GM21423 (cell line): ENCODE measurements at regions not wholly inside any gene's neighbourhood (a gene's known extent, or its start where the extent isn't known, plus 50 kb on each side); places are given as distances from the start of the nearest gene placed in this dataset.

ENCODE experiments used
- ATAC-seq: cut with Tn5 transposase; IDR thresholded peaks from one replicate; pipeline ENCODE4 v1.9.1; 2021; ENCODE audit warnings: mild to moderate bottlenecking, moderate library complexity; ENCODE audit not compliant: unreplicated experiment

DNA sequence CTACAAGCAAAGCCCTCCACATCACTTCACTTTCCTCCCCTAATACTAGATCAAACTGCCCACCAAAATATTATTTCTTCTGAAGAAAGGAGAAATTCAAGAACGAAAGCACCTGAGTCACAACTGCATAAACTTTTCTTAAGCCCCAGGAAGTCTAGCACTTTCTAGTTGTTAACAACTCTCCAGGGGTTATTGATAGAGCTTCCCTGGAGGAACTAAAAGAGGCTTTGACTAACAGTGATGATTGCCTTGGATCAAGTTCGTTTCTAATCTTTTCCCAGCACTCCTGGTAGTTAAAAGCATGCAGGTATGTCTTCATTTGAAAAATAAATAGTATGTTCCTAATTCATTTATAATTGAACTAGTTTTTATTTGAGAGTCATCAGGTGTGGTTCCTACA lies 917.0 kb downstream of the TUSC7 start:
- no peak for ATAC-seq

DNA sequence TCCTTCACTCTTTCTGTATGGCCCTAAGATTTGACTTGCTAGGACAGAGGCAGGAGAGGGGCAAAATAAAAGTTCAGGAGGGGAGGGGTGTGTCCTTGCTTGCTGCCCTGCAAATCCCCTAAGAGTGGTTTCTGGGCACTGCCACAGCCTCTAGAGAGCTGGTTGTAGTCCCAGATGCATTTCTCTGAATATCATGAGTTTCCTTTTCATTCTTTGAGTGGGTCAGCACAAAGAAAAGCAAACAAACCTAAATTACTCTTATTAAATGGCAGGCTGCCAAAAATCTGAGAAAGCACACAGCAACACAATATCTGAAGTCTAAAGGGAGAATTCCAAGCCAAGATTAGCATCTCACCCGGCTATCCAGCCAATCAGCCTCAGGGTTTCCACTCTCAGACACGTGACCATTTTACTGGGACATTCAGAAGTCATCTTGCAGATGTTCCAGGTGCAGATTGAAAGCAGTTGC lies 919.3 kb downstream of the TUSC7 start:
- ATAC-seq: no peak

DNA sequence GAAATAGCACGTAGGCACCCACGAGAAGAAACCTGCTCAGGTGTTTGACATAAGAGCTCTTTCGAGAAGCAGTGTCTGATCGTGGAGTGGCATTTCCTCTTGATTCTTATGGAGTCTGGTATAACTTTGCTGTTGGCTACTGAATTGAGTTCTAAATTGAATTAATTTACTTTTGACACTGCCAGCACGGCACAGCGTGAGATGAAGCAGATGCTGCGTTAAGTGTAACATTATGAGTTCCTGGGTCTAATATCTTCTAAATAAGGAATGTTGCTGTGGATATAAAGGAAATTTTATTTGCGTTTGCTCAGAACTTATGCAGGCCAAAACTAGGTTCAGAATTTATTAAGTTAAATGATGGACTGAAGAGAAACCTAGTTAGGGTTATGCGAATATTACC lies 919.9 kb downstream of the TUSC7 start:
- no peak for ATAC-seq

DNA sequence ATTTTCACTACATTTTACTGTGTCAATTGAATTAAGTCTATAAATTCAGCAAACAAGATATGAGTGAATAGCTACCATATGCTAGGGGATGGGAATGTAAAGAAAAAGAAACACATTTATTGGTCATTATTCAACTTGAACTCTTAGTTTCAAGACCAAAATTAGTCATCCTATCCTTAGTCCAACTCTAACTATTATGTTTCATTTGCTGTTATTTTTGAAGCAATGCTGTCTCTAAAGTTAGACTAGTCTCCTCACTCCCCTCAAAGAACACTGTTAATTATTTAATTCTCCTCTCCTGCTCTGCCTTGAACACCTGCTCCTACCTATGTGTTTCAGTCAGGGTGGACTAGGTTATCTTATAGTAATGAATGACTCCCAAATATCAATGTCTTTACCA lies 920.9 kb downstream of the TUSC7 start:
- ATAC-seq: peak; percentile 77

- ATAC-seq: peak; percentile 13
Measured at GRCh38 chr3:117630885-117631284, 921.3 kb downstream of the TUSC7 start.

DNA sequence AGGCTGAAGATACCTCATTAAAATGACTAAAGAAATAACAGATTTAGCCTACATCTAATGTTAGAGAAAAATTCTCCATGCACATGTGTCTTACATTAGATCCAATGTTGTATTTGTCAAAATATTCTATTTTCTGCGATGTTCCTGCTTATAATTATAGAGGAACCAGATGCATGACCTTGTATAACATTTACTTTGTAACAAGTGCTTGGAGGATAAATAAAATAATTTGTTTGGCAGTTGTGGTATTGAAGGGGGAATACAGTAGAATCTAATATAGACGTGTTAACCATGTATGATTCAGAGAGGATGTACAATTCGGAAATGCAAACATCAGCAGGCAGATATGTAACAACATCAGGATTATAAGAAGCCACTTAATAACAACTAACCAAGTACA lies 922.2 kb downstream of the TUSC7 start:
- no peak for ATAC-seq

DNA sequence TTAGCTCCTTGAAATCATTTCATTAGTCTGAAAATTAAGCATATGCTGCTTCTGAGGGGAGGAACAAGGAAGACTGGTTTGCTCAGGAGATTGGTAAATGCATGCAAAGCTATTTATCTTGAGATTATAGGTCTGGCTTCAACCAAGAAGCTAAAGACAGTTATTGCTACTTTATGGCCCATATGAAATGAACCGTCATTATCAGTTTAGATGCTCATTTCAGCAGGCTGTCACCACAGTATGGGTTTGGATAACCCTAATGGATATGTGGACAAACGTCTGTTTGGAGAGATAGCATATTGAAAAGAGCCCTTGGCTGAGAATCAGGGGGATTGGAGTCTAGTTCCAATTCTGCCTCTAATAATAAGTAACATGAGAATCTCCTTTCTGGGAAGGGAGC lies 922.6 kb downstream of the TUSC7 start:
- no peak for ATAC-seq

DNA sequence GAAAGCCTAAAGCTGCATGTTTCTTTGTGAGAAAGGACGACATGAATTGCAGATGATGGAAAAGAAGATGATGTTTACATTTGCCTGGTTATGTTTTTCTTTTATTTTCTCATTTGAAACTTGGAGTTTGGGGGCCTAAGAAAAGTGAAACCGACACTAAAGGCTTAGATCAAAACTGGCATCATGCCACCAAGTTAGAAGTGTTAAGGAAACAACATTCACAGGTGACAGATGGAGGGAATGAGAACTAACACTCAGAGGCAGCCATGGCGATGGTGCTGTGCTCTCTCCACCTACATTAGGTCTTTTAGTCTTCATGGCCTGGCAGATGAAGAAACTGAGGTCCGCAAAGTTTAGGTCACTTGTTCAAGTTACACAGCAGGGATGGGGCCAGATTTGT lies 923.6 kb downstream of the TUSC7 start:
- ATAC-seq: no peak

- no peak for ATAC-seq
Measured at GRCh38 chr3:117637666-117638065, 928.1 kb downstream of the TUSC7 start.

GRCh38 chr3:117644203-117644602 lies 934.6 kb downstream of the TUSC7 start:
- no peak for ATAC-seq

- peak; percentile 68 for ATAC-seq
Measured at GRCh38 chr3:117645561-117646242, 936.1 kb downstream of the TUSC7 start.

DNA sequence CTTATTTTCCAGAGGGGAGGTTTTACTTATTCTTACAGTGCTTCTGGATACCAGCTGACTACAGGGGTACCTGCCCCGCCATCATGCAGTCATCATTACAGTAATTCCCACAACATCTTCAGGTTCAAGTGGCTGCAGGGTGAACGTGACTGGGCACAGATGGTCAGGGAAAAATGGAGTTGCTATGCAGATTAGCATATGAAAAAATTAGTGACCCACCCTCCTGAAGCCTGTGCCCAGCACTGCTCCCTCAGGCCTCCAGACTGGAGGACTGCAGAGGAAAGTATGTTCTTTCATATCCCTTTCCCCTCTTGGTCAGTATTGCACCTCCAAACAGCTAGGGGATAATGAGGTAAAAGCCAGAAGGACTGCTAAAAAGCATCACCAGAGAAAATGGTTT lies 937.9 kb downstream of the TUSC7 start:
- no peak for ATAC-seq

- no peak for ATAC-seq
Measured at GRCh38 chr3:117651246-117651645, 941.7 kb downstream of the TUSC7 start.

GRCh38 chr3:117656391-117656790 lies 946.8 kb downstream of the TUSC7 start:
- ATAC-seq: no peak

GRCh38 chr3:117657278-117657677 lies 947.7 kb downstream of the TUSC7 start:
- ATAC-seq: no peak

- ATAC-seq: no peak
Measured at GRCh38 chr3:117660941-117661817, 951.6 kb downstream of the TUSC7 start.

DNA sequence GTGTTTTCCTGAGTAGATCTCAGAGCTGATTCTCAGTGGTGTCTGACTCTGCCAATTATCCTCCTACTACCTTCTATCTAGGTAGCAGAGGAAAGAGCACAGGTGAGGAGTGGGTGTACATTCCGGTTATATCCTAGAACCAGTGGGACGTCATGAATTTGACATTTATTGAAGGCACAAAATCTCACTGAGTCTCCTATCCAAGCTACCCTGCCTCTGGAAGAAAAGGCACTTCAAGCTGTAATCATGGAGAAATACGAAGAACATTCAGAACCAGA lies 952.2 kb downstream of the TUSC7 start:
- no peak for ATAC-seq

GRCh38 chr3:117665296-117665695 lies 955.7 kb downstream of the TUSC7 start:
- ATAC-seq: no peak

DNA sequence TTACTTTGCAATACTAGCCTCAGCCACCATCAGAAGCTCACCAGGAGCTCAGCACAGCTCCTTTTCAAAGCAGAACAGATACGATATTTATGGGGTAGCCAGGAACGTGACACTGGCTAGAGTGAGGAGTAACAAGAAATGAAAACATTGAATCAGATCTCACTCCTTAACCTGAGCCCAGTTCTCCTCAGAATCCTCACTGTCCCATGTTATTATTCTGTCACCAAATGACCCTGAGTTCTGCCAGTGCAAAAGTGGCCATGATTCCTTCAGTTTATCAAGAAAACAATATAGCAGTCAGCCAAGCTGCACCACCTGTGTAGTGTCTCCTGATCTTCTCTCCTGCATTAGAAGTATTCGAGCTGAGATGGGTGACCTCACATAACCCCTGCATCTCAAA lies 956.7 kb downstream of the TUSC7 start:
- no peak for ATAC-seq

- ATAC-seq: no peak
Measured at GRCh38 chr3:117666812-117667211, 957.2 kb downstream of the TUSC7 start.

GRCh38 chr3:117669774-117670173 lies 960.2 kb downstream of the TUSC7 start:
- no peak for ATAC-seq

DNA sequence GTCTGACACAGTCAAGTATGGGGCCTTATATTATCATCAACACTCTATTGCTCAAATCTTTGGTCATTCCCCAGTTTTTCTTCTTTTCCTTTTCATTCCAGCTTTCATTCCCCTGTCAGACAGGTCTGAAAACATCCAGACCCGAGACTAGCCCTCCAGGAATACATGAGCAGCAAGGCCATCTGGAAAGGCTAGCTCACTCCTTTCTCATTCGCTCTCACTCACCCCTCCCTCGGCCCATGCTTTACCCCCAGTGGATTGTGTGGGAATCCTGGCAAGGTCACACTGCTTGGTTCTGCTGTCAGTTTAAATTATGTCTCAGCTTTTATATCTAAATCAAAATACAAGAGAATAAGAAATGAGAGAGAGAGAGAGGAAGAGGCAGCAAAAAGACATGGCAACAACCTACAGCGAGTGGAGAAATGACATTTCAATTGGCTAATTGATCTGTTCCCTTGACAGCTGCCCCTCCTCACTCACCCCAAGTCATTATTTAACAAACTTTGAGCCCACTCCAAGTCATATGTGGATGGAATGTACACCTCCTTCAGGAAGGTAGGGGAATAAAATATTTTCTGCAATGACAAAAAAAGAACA lies 962.2 kb downstream of the TUSC7 start:
- no peak for ATAC-seq
